GM13976 (cell line): ENCODE measurements at regions not wholly inside any gene's neighbourhood (a gene's known extent, or its start where the extent isn't known, plus 50 kb on each side); places are given as distances from the start of the nearest gene placed in this dataset.

Experiments
- DNase-seq: peaks from one replicate; pipeline ENCODE4 v3.0.0; 2012; ENCODE audit warnings: low spot score
- CTCF ChIP-seq: IDR thresholded peaks from 2 replicates; pipeline ENCODE4 v1.5.1; 2012; ENCODE audit warnings: borderline replicate concordance, mild to moderate bottlenecking; ENCODE audit not compliant: insufficient read depth; ENCODE audit errors: extremely low read depth, missing control alignments, control extremely low read depth
- in situ Hi-C: fragments of 300-500 bp; cut with MboI; formaldehyde crosslinking; loops from one replicate; pipeline ENCODE4 v1.12.0; 2022; ENCODE audit warnings: low sequenced_read_pairs, mixed read lengths, inconsistent platforms; ENCODE audit not compliant: unreplicated experiment

- TF ChIP-seq CTCF, result no peak
- no peak for DNase-seq
- in situ Hi-C loops, result no loop called here
These were observed 396.9 kb downstream of the CDH9 start for GRCh38 chr5:26641492-26641891.

GRCh38 chr5:26625099-26625498 lies 413.3 kb downstream of the CDH9 start:
- TF ChIP-seq CTCF, result no peak
- in situ Hi-C loops, result no loop called here
- DNase-seq, result no peak

GRCh38 chr5:26622947-26623346 lies 415.4 kb downstream of the CDH9 start:
- TF ChIP-seq CTCF, result no peak
- no peak for DNase-seq
- in situ Hi-C loops, result no loop called here

GRCh38 chr5:26610577-26610976 lies 427.8 kb downstream of the CDH9 start:
- in situ Hi-C loops, result no loop called here
- DNase-seq, result no peak
- no peak for TF ChIP-seq CTCF

GRCh38 chr5:26601563-26601962 lies 436.8 kb downstream of the CDH9 start:
- DNase-seq, result no peak
- in situ Hi-C loops, result no loop called here
- no peak for TF ChIP-seq CTCF

- no peak for TF ChIP-seq CTCF
- in situ Hi-C loops, result no loop called here
- no peak for DNase-seq
These were observed 455.9 kb downstream of the CDH9 start for GRCh38 chr5:26582350-26583045.
